Neuronal stem cell (in vitro differentiated cells): ENCODE measurements at regions not wholly inside any gene's neighbourhood (a gene's known extent, or its start where the extent isn't known, plus 50 kb on each side); places are given as distances from the start of the nearest gene placed in this dataset.

Source experiments
- DNase-seq: peaks from one replicate; pipeline ENCODE4 v3.0.0-alpha.2; 2013; ENCODE audit warnings: low spot score
- H2AFZ ChIP-seq: one replicate; pipeline ENCODE4 v1.6.1; 2013; ENCODE audit warnings: mild to moderate bottlenecking, low read length, inconsistent platforms
- H2AK5ac ChIP-seq: 2 replicates; pipeline ENCODE4 v1.6.1; 2013; ENCODE audit warnings: low read depth, mild to moderate bottlenecking, inconsistent platforms, low read length, moderate library complexity, mixed read lengths
- H2BK120ac ChIP-seq: 2 replicates; pipeline ENCODE4 v1.6.1; 2013; ENCODE audit warnings: low read depth, mild to moderate bottlenecking, inconsistent platforms, low read length, moderate library complexity, mixed read lengths
- H2BK12ac ChIP-seq: one replicate; pipeline ENCODE4 v1.6.1; 2013; ENCODE audit warnings: low read length, inconsistent platforms
- H2BK15ac ChIP-seq: 2 replicates; pipeline ENCODE4 v1.6.1; 2013; ENCODE audit warnings: mild to moderate bottlenecking, low read length, inconsistent platforms, mixed read lengths
- H2BK5ac ChIP-seq: one replicate; pipeline ENCODE4 v1.6.1; 2013; ENCODE audit warnings: inconsistent platforms, mild to moderate bottlenecking, low read length, moderate library complexity
- H3K14ac ChIP-seq: one replicate; pipeline ENCODE4 v1.6.1; 2013; ENCODE audit warnings: low read length, inconsistent platforms
- H3K18ac ChIP-seq: 2 replicates; pipeline ENCODE4 v1.6.1; 2013; ENCODE audit warnings: low read length, inconsistent platforms
- H3K23ac ChIP-seq: 2 replicates; pipeline ENCODE4 v1.6.1; 2013; ENCODE audit warnings: low read depth, mild to moderate bottlenecking, mixed read lengths, low read length, inconsistent platforms; ENCODE audit not compliant: poor library complexity
- H3K27ac ChIP-seq: replicated peaks from 3 replicates; pipeline ENCODE4 v1.5.1; 2013; ENCODE audit warnings: low read length, inconsistent platforms
- H3K27me3 ChIP-seq, 3 experiments: 2 replicates each; pipeline ENCODE4 v1.6.1; 2013; ENCODE audit warnings: low read length in 3 of 3, mild to moderate bottlenecking in 2 of 3, inconsistent platforms in 1 of 3, low read depth in 1 of 3, mixed read lengths in 1 of 3, moderate library complexity in 1 of 3; ENCODE audit not compliant: control insufficient read depth in 3 of 3, insufficient read depth in 3 of 3
- H3K36me3 ChIP-seq, 2 donors: replicated peaks in 1 of 2; 2 replicates each; pipeline ENCODE4 v1.6.1; 2013; ENCODE audit warnings: low read length in 2 of 2; ENCODE audit not compliant: control insufficient read depth in 2 of 2, insufficient read depth in 2 of 2
- H3K4ac ChIP-seq: 2 replicates; pipeline ENCODE4 v1.6.1; 2013; ENCODE audit warnings: inconsistent platforms, mild to moderate bottlenecking, low read length, moderate library complexity
- H3K4me1 ChIP-seq, 2 donors: 1 replicate in 1 of 2; 2 replicates in 1 of 2; pipeline ENCODE4 v1.6.1; 2013; ENCODE audit warnings: low read length in 2 of 2, low read depth in 1 of 2; ENCODE audit not compliant: control insufficient read depth in 2 of 2, insufficient read depth in 1 of 2
- H3K4me2 ChIP-seq: one replicate; pipeline ENCODE4 v1.6.1; 2013; ENCODE audit warnings: mild to moderate bottlenecking, low read length, inconsistent platforms; ENCODE audit not compliant: insufficient read depth, poor library complexity, severe bottlenecking
- H3K4me3 ChIP-seq, 2 donors: 2 replicates each; pipeline ENCODE4 v1.5.1; 2013; ENCODE audit warnings: low read length in 2 of 2, mild to moderate bottlenecking in 2 of 2, inconsistent platforms in 1 of 2, moderate library complexity in 1 of 2
- H3K79me1 ChIP-seq: one replicate; pipeline ENCODE4 v1.6.1; 2013; ENCODE audit warnings: low read depth, mild to moderate bottlenecking, inconsistent platforms, low read length, moderate library complexity
- H3K9ac ChIP-seq: one replicate; pipeline ENCODE4 v1.6.1; 2013; ENCODE audit warnings: mild to moderate bottlenecking, low read depth, low read length, inconsistent platforms; ENCODE audit not compliant: poor library complexity
- H3K9me3 ChIP-seq, 2 donors: replicated peaks in 1 of 2; 2 replicates each; pipeline versions ENCODE3 to v1.6.1; 2013; ENCODE audit warnings: low read length in 2 of 2, mild to moderate bottlenecking in 2 of 2, inconsistent platforms in 1 of 2, low read depth in 1 of 2, mixed read lengths in 1 of 2, moderate library complexity in 1 of 2; ENCODE audit not compliant: control insufficient read depth in 2 of 2, insufficient read depth in 1 of 2
- H4K8ac ChIP-seq: one replicate; pipeline ENCODE4 v1.6.1; 2013; ENCODE audit warnings: low read depth, mild to moderate bottlenecking, inconsistent platforms, low read length, moderate library complexity
- H4K91ac ChIP-seq: one replicate; pipeline ENCODE4 v1.6.1; 2013; ENCODE audit warnings: low read length, low read depth, mild to moderate bottlenecking, inconsistent platforms; ENCODE audit not compliant: poor library complexity
- WGBS, 2 donors: extraction: QIAGEN DNeasy Blood & Tissue Kit; methylation state at CpG; one replicate each; pipeline ENCODE4 v1.1.7; 2013; ENCODE audit warnings: missing lambda C conversion rate in 2 of 2, mixed read lengths in 1 of 2; ENCODE audit not compliant: insufficient read length in 2 of 2, insufficient replicate concordance in 1 of 2; ENCODE audit errors: extremely low coverage in 2 of 2; 5-methylcytosine and 5-hydroxymethylcytosine counted together

DNA sequence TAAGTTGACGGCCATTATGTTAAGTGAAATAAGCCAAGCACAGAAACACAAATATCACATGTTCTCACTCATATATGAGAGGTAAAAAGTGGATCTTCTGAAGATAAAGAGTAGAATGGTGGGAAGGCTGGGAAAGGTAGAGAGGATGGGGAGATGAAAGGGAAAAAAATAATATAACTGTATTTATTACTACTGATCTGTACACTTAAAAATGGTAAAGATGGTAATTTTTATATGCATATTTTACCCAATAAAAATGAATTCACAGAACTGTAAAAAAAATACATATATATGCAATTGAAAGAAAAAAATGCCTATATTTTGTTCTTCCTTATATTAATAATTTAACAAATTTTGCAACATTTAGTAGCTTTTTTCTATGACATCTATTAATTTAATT, 694.4 kb upstream of the MARCKS start:
- Histone ChIP-seq H3K79me1 (no peaks in the 10 kb centered on the region), H3K23ac (no peak overlapping the region), H2BK120ac (no peak overlapping the region), H3K18ac (no peak overlapping the region), H3K4ac (no peak overlapping the region), H2BK5ac (no peak overlapping the region), H3K36me3 (no peaks in the 10 kb centered on the region), H4K8ac (no peak overlapping the region), H3K4me3 (no peak overlapping the region), H3K9me3 (peaks cover 0 to 2% of the 10 kb centered on the region in 2 donors), H4K91ac (no peak overlapping the region), H2BK12ac (no peak overlapping the region), H3K4me1 (peaks cover 0 to 5% of the 10 kb centered on the region in 2 donors), H3K9ac (no peak overlapping the region), H3K14ac (no peak overlapping the region), H3K27ac (no peak overlapping the region), H3K27me3 (no peaks in the 10 kb centered on the region), H2AK5ac (no peak overlapping the region), H3K4me2 (no peak overlapping the region), H2AFZ (no peak overlapping the region), H2BK15ac (no peak overlapping the region)
- no peak for DNase-seq
- WGBS, 2 donors: no CpG with 5 or more reads among the region's 1 CpG

DNA sequence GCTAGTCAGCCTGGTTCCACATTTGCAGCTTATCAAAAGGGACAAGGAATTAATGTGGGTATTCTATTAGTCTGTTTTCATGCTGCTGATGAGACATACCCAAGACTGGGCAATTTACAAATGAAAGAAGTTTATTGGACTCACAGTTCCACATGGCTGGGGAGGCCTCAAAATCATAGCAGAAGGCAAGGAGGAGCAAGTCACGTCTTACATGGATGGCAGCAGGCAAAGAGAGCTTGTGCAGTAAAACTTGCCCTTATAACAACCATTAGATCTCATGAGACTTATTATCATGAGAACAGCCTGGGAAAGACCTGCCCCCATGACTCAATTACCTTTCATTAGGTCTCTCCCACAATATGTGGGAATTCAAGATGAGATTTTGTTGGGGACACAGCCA, 689.1 kb upstream of the MARCKS start:
- DNase-seq: no peak
- Histone ChIP-seq H3K36me3 (no peaks in the 10 kb centered on the region), H3K4me1 (peaks cover 0 to 11% of the 10 kb centered on the region in 2 donors), H4K91ac (no peak overlapping the region), H3K4ac (no peak overlapping the region), H4K8ac (no peak overlapping the region), H3K14ac (no peak overlapping the region), H2AFZ (no peak overlapping the region), H2BK12ac (no peak overlapping the region), H3K18ac (no peak overlapping the region), H3K9ac (no peak overlapping the region), H3K9me3 (peaks cover 3 to 14% of the 10 kb centered on the region in 2 donors), H3K4me2 (no peak overlapping the region), H3K23ac (no peak overlapping the region), H2BK5ac (no peak overlapping the region), H2BK120ac (no peak overlapping the region), H3K4me3 (no peak overlapping the region), H2AK5ac (no peak overlapping the region), H3K79me1 (no peaks in the 10 kb centered on the region), H3K27ac (no peak overlapping the region), H3K27me3 (no peaks in the 10 kb centered on the region), H2BK15ac (no peak overlapping the region)
- no CpG with 5 or more reads among the region's 1 CpG for WGBS, 2 donors

DNA sequence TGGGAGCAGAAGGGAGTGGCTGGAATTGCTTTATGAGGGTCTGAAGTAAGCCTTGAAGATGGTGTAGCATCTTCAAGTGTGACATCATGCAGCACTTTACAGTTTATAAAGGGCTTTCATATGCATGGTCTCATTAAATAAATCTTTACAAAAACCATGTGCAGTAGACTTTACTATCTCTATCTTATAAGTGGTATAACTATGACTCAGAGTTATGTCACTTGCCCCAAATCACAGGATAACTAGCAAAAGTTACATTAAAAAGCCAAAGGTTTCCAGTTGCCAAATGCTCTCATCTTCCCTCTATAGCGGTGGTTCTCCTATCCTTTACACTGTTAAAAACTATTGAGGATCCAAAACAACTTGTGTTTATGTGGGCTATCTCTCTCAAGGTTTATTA, 687.7 kb upstream of the MARCKS start:
- Histone ChIP-seq H3K4me1 (peaks cover 0 to 11% of the 10 kb centered on the region in 2 donors), H3K9ac (no peak overlapping the region), H2BK15ac (no peak overlapping the region), H3K36me3 (no peaks in the 10 kb centered on the region), H4K8ac (no peak overlapping the region), H4K91ac (no peak overlapping the region), H3K23ac (no peak overlapping the region), H3K4me3 (no peak overlapping the region), H3K27me3 (no peaks in the 10 kb centered on the region), H2AFZ (no peak overlapping the region), H2BK5ac (no peak overlapping the region), H3K4ac (no peak overlapping the region), H3K79me1 (no peaks in the 10 kb centered on the region), H2AK5ac (no peak overlapping the region), H3K27ac (no peak overlapping the region), H3K9me3 (peaks cover 3 to 14% of the 10 kb centered on the region in 2 donors), H3K18ac (no peak overlapping the region), H2BK120ac (no peak overlapping the region), H3K14ac (no peak overlapping the region), H3K4me2 (no peak overlapping the region), H2BK12ac (no peak overlapping the region)
- no CpG with 5 or more reads among the region's 1 CpG for WGBS, 2 donors
- DNase-seq: no peak

DNA sequence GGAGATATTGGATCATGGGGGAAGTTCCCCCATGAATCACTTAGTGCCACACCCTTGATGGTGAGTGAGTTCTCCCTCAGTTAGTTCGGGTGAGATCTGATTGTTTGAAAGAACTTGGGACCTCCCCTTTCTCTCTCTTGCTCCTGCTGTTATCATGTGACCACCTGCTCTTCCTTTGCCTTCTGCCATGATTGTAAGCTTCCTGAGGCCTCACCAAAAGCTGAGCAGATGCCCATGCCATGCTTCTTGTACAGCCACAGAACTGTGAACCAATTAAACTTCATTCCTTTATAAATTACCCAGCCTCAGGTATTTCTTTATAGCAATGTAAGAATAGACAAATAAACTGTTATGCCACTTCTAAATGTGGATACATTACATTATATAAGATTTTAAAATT, 686.7 kb upstream of the MARCKS start:
- H2AK5ac ChIP-seq: no peak overlapping the region
- no peaks in the 10 kb centered on the region for H3K27me3 ChIP-seq
- H2BK120ac ChIP-seq: no peak overlapping the region
- H3K4me3 ChIP-seq: no peak overlapping the region
- WGBS, 2 donors: no CpG with 5 or more reads among the region's 1 CpG
- H2BK12ac ChIP-seq: no peak overlapping the region
- no peak overlapping the region for H3K27ac ChIP-seq
- no peaks in the 10 kb centered on the region for H3K36me3 ChIP-seq
- H3K4me2 ChIP-seq: no peak overlapping the region
- H3K9ac ChIP-seq: no peak overlapping the region
- peaks cover under 1 to 11% of the 10 kb centered on the region in 2 donors for H3K4me1 ChIP-seq
- H2AFZ ChIP-seq: no peak overlapping the region
- H3K18ac ChIP-seq: no peak overlapping the region
- no peak overlapping the region for H3K23ac ChIP-seq
- no peak overlapping the region for H3K14ac ChIP-seq
- no peak overlapping the region for H2BK15ac ChIP-seq
- H4K8ac ChIP-seq: no peak overlapping the region
- H4K91ac ChIP-seq: no peak overlapping the region
- no peak overlapping the region for H2BK5ac ChIP-seq
- no peaks in the 10 kb centered on the region for H3K79me1 ChIP-seq
- no peak overlapping the region for H3K4ac ChIP-seq
- peaks cover 3 to 14% of the 10 kb centered on the region in 2 donors for H3K9me3 ChIP-seq
- no peak for DNase-seq
